ENCODE measurements at regions not wholly inside any gene's neighbourhood (a gene's known extent, or its start where the extent isn't known, plus 50 kb on each side); places are given as distances from the start of the nearest gene placed in this dataset.
A peak's percentile ranks its signal among the peaks of the same experiment; 100 is the strongest.
"Not testable (repeated sequence)": the region's sequence is repeated elsewhere in the genome, so short reads cannot be mapped to it uniquely, and the experiment has no call there.

DNA sequence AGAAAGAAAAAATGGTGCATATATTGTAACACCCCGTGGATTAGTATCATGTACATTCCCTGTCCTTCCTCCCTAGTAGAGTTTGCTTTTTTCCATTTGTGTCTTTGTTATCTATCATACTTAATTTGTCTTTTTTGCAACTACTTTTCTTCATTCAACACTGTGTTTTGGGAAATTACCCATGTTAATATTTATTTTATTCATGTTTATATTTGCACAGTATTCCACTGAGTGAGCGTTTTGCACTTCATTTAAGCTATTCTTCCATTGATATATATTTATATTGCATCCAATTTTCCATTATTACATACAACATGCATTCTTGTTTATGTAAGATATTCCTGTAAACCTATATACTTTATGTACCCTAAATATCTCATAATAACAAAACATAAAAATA, 57.6 kb upstream of the FAM171A1 start:
- H3K9ac ChIP-seq = no peak overlapping the region
- H3K4me3 ChIP-seq (ENCODE audit: low read depth, low read length) = no peak overlapping the region
- H3K27ac ChIP-seq = no peak overlapping the region
- no peak overlapping the region for H3K4me2 ChIP-seq (ENCODE audit: low read length)
- H2AFZ ChIP-seq = no peak overlapping the region
- H3K9me3 ChIP-seq (ENCODE audit: control insufficient read depth, low read length) = no peaks in the 10 kb centered on the region
- peaks cover 6% of the 10 kb centered on the region for H3K4me1 ChIP-seq
- H3K27me3 ChIP-seq (ENCODE audit: control insufficient read depth, insufficient read depth, low read length) = no peaks in the 10 kb centered on the region
- no peaks in the 10 kb centered on the region for H3K79me2 ChIP-seq
- TF ChIP-seq CTCF (IDR thresholded peaks at IDR 0.05) = no peak
- H3K36me3 ChIP-seq (ENCODE audit: control insufficient read depth, insufficient read depth, low read length) = no peaks in the 10 kb centered on the region

DNA sequence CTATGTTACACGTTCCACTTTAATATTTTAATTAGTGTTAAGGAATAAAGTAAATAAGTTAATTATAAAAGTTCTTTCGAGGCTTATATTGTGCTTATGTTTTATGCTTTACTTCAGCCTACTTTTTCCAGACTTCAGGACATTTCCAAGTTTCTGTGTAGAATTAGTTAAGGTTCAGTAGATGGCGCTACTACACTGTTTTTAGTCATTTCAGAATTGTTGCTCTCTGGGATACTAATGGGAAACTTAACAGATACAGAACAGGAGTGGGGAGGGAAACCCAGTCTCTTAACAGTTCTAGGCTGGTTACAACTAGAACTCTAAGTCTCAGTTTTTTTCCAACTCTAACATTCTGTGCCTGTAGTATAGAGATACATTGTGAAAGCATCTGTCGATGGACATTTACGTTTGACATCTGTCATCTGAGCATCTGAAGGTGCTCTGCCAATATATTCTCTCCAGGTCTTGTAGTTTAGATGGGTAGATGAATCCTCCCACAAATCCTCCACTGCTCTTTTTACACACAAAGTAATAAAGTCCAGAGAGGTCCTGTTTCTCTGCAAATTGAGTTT, 56.8 kb upstream of the FAM171A1 start:
- Histone ChIP-seq H3K36me3 (ENCODE audit: control insufficient read depth, insufficient read depth, low read length) (no peaks in the 10 kb centered on the region), H3K27ac (no peak overlapping the region), H3K4me1 (peaks cover 6% of the 10 kb centered on the region), H3K79me2 (no peaks in the 10 kb centered on the region), H3K4me2 (ENCODE audit: low read length) (no peak overlapping the region), H3K27me3 (ENCODE audit: control insufficient read depth, insufficient read depth, low read length) (no peaks in the 10 kb centered on the region), H2AFZ (peak overlapping the region; percentile 54), H3K4me3 (ENCODE audit: low read depth, low read length) (no peak overlapping the region), H3K9me3 (ENCODE audit: control insufficient read depth, low read length) (no peaks in the 10 kb centered on the region), H3K9ac (no peak overlapping the region)
- TF ChIP-seq CTCF (IDR thresholded peaks at IDR 0.05) = peak; percentile 57

- Histone ChIP-seq H2AFZ (no peak overlapping the region), H3K4me2 (ENCODE audit: low read length) (no peak overlapping the region), H3K4me3 (ENCODE audit: low read depth, low read length) (no peak overlapping the region), H3K27ac (no peak overlapping the region), H3K9ac (no peak overlapping the region), H3K36me3 (ENCODE audit: control insufficient read depth, insufficient read depth, low read length) (no peaks in the 10 kb centered on the region), H3K79me2 (no peaks in the 10 kb centered on the region), H3K4me1 (peaks cover 6% of the 10 kb centered on the region), H3K9me3 (ENCODE audit: control insufficient read depth, low read length) (no peaks in the 10 kb centered on the region), H3K27me3 (ENCODE audit: control insufficient read depth, insufficient read depth, low read length) (no peaks in the 10 kb centered on the region)
- TF ChIP-seq CTCF (IDR thresholded peaks at IDR 0.05) = no peak
These were observed 55.5 kb upstream of the FAM171A1 start for GRCh38 chr10:15426558-15426957.

- Histone ChIP-seq H3K9me3 (ENCODE audit: control insufficient read depth, low read length) (no peaks in the 10 kb centered on the region), H3K9ac (no peak overlapping the region), H3K36me3 (ENCODE audit: control insufficient read depth, insufficient read depth, low read length) (no peaks in the 10 kb centered on the region), H3K27ac (no peak overlapping the region), H3K27me3 (ENCODE audit: control insufficient read depth, insufficient read depth, low read length) (no peaks in the 10 kb centered on the region), H3K4me3 (ENCODE audit: low read depth, low read length) (no peak overlapping the region), H3K4me2 (ENCODE audit: low read length) (no peak overlapping the region), H3K4me1 (peaks cover 2% of the 10 kb centered on the region), H3K79me2 (no peaks in the 10 kb centered on the region), H2AFZ (no peak overlapping the region)
- no peak for TF ChIP-seq CTCF (IDR thresholded peaks at IDR 0.05)
These were observed 55.0 kb upstream of the FAM171A1 start for GRCh38 chr10:15426115-15426514.

GRCh38 chr10:15421875-15422274, 50.8 kb upstream of the FAM171A1 start:
- not testable (repeated sequence) for H3K4me3 ChIP-seq (ENCODE audit: low read depth, low read length); H3K79me2 ChIP-seq; H3K9me3 ChIP-seq (ENCODE audit: control insufficient read depth, low read length); H3K4me1 ChIP-seq; H2AFZ ChIP-seq; H3K9ac ChIP-seq; H3K36me3 ChIP-seq (ENCODE audit: control insufficient read depth, insufficient read depth, low read length); H3K27me3 ChIP-seq (ENCODE audit: control insufficient read depth, insufficient read depth, low read length); H3K4me2 ChIP-seq (ENCODE audit: low read length); H3K27ac ChIP-seq
